GM12873 (cell line): ENCODE measurements at regions not wholly inside any gene's neighbourhood (a gene's known extent, or its start where the extent isn't known, plus 50 kb on each side); places are given as distances from the start of the nearest gene placed in this dataset.

Experiments used
- TF ChIP-seq, protein P1 (sequence below): IDR thresholded peaks from 2 replicates; pipeline ENCODE4 v1.5.1; 2012; ENCODE audit warnings: low read depth, mild to moderate bottlenecking, moderate library complexity, low read length, control low read depth; ENCODE audit not compliant: insufficient read depth; ENCODE audit errors: missing control alignments

DNA sequence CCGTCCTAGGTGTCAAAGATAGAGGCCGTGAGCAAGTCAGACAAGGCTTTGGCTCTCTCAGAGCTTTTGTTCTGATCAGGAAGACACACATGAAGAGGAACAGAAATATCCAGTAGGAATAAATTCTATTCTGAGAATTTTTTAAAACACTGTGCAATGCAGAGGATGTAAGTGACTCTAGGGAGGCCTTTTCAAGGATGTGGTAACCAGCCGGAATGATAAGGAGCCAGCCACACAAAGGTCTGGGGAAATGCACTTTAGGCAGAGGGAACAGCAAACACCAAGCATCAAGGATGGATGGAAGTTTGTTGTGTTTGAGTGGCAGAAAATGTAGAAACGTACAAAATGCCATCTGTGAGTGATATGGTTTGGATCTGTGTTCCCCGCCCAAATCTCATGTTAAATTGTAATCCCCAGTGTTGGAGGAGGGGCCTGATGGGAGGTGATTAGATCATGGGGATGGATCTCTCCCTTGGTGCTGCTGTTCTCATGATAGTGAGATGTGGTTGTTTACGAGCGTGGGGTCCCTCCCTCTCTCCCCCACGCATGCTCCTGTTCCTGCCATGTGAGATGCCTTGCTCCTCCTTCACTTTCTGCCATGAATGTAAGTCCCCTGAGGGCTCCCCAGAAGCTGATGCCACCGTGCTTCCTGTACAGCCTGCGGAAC is 93.6 kb upstream of the CDYL start:
- TF ChIP-seq, protein P1, sequence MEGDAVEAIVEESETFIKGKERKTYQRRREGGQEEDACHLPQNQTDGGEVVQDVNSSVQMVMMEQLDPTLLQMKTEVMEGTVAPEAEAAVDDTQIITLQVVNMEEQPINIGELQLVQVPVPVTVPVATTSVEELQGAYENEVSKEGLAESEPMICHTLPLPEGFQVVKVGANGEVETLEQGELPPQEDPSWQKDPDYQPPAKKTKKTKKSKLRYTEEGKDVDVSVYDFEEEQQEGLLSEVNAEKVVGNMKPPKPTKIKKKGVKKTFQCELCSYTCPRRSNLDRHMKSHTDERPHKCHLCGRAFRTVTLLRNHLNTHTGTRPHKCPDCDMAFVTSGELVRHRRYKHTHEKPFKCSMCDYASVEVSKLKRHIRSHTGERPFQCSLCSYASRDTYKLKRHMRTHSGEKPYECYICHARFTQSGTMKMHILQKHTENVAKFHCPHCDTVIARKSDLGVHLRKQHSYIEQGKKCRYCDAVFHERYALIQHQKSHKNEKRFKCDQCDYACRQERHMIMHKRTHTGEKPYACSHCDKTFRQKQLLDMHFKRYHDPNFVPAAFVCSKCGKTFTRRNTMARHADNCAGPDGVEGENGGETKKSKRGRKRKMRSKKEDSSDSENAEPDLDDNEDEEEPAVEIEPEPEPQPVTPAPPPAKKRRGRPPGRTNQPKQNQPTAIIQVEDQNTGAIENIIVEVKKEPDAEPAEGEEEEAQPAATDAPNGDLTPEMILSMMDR = no peak

DNA sequence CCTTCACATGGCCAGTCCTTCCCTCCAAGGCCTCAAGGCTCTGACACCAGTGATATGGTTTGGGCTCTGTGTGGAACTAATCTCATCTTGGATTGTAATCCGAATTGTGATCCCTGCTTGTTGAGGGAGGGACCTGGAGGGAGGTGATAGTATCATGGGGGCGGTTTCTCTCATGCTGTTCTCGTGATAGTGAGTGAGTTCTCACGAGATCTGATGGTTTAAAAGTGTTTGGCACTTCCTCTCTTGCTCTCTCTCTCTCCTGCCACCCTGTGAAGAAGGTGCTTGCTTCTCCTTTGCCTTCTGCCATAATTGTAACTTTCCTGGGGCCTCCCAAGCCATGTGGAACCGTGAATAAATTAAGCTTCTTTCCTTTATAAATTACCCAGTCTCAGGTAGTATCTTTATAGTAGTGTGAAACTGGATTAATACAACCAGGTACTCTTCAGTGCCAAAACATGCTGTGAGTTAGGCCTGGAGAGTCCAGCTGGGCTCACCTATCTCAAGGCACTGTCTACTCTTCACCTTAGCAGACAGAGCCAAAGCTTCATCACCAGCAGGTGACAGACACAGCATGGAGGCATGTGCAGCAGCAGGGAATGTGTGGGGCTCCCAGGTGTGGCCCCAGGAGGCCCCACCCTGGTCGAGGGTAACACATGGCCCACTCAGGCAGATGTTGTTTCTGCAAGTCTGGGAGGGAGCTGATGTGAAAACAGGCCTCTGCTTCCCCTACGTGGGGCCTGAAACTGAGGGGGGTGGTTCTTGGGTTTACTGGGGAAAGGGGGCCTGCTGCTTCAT is 97.5 kb upstream of the CDYL start:
- TF ChIP-seq, protein P1 = no peak

DNA sequence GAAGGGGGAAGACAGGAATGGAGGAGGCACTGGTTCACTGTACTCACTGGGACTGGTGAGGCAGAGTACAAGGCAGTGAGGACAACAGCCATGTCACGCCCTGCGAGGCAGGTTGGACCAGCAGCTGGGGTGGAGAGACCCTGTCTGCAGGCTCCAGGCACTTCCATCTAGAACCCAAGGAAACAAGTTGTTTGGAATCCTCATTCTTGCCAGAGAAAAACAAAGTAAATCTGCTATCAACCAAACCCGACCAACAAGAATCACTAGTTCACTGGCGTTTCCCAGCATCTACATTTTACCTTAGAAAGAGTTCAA is 98.5 kb upstream of the CDYL start:
- TF ChIP-seq, protein P1 = no peak

DNA sequence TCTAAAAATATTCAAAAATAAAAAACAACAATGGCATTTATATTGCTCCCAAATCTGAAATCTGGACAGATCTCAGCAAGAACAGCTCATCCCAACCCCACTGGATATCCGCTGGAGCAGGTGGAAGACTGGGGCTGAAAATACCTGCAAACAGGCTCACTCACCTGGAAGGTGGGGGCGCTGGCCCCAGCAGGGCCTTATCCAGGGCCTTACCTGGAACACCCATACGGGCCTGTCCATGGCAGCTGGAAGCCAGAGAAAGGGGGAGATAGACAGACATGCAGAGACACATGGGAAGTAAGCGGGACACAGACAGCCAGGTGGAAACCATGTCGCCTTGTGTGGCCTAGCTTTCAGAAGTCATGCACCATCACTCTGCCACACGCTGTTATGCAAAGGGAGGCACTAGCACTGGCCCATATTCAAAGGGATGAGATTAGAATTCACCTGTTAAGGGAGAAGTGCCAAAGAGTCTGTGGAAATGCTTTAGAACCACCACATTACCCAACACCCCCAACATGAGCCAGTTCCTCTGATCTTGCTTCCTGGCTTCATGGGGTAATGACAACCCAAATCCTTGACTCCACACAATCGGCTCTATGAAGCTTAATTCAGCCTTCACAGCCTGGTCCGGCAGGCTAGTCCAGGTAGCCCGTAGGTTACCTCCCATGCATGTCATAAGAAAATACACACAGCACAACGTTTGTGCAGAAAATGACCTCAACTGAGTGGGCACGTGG is 99.0 kb upstream of the CDYL start:
- TF ChIP-seq, protein P1 = no peak

DNA sequence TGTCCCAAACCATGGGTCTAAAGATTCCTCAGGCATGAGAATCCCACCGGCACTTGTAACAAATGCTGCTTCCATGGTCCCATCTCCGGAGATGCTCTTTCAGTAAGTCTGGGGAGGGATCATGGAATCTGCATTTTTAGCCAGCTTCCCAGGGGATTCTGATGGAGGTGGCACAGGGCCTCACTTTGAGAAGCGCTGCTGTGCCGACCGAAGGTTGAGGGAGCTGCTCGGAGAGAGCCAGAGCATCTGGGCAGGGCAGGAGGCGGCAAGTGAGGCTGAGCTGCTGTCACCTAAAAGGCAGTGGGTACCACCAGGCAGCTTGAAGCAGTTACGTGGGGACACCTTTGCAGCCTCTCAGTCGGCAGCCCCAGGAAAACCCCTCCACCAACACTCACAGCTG is 100.2 kb upstream of the CDYL start:
- TF ChIP-seq, protein P1 = no peak

DNA sequence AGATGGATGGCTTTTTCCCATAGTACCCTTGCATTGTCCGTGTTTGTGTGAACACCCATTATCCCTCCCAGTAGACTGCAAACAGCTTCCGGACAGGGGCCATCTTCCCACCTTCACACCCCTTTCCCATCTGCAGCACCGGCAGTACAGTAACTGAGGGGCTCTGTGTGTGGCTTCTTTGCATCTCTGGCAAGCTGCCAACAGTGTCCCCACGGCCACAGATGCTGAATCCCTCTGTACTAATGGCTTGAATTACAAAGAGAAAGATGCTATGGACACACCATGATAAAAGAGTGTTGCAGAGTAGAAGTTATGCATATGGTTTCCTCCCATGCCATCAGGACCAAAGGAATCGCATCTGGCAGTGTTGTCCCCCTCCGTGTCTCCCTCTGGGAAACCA is 101.1 kb upstream of the CDYL start:
- TF ChIP-seq, protein P1 = no peak

DNA sequence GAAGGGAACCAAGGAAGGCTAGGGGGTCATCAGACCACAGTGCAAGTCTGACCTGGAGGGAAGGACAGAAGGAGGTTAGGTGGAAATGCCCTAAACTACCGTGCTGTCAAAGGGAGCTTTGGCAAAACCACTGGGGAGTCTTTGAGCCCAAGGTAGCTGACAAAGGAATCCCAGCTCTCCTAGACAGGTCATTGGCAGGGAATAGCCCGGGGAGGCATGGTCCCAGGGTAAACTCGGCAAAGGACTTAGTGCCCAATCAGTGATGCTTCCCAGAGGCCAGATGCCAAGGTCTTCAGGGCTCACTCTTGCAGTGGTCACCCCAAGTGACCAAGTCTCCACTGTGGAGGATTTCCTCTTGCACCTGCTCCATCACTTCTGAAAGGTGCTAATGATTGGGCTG is 102.3 kb upstream of the CDYL start:
- TF ChIP-seq, protein P1 = no peak
